Hematopoietic multipotent progenitor cell treated with erythropoietin and hydrocortisone succinate and interleukin-3 and kit ligand, for 17 days (in vitro differentiated cells): ENCODE measurements at regions not wholly inside any gene's neighbourhood (a gene's known extent, or its start where the extent isn't known, plus 50 kb on each side); places are given as distances from the start of the nearest gene placed in this dataset.
"Not testable (repeated sequence)": the region's sequence is repeated elsewhere in the genome, so short reads cannot be mapped to it uniquely, and the experiment has no call there.

ENCODE experiments used
- DNase-seq: peaks from one replicate; pipeline ENCODE4 v3.0.0-alpha.2; 2015; ENCODE audit warnings: low spot score

DNA sequence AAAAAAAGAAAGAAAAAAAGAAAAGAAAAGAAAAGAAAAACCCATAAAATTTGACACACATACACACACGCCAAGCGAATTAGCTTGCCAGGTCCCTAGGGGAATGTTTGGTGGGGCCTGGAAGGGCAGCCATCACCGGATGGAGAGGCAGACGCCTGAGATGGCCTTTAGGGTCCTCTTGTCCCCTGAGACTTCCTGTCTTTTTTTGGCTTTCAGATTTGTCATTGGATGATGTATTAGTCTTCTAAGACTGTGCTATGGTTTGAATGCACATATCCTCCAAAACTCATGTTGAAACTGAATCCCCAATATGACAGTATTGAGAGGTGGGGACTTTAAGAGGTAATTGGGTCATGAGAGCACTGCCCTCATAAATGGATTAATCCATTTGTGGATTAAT is 211.8 kb downstream of the TOMM20 start:
- no peak for DNase-seq

DNA sequence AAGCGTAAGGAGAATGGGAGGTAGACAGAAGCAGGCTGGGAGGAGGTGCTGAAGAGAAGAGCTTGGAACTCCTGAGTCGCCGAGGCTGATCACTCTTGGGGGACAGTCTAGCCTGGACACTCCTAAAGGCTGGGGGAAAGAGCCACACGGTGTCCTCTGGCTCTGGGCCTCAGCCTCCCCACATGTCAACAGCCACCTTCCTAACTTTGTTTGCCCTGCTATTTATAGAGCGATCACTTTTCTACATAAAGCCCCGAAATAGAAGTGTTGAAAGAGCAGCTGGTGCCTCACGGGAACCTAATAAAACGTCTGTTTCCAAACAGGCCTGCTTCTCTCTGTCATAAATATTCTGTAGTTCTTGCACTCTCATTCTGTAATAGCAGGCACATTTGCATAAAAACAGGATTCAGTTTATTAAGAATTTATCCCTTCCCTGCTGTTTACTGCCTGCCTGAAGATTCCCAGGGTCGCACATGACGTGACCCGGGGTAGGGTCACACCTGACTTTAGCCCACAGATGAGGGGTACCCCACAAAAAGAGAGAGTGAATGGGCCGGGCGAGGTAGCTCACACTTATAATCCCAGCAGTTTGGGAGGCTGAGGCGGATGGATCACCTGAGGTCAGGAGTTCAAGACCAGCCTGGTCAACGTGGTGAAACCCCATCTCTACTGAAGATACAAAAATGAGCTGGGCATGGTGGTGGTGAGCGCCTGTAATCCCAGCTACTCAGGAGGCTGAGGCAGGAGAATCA is 212.5 kb downstream of the TOMM20 start:
- no peak for DNase-seq

DNA sequence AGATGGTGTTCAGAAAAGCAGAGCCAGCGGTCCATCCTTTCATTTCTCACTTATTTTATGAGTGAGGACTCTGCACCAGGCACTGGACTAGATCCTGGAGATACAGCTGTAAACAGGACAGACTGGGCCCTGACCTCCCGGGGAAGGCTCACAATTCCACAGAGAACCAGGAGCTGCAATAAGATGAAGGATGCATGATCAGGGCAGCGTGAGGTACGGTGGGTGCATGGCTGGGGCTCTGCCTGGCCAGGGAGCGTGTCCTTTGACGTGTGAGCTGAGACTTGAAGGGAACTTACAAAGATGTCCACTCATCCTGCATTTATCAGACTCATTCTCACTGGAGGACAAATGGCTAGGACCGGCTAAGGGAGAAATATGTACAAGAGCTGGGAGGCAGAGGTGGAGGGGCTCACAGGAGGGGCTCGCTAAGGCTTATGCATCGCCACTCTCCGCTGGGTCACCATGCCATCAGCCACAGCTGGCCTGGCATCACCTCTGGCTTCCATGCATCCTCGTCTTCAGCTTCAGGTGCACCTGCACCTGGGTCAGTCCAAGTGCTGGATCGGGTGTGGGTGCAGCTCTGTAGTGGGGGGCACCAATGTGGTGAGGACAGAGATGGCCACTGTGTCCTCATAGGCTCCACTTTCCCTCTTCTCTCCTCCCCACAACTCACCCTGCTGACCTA is 213.9 kb downstream of the TOMM20 start:
- DNase-seq = no peak

DNA sequence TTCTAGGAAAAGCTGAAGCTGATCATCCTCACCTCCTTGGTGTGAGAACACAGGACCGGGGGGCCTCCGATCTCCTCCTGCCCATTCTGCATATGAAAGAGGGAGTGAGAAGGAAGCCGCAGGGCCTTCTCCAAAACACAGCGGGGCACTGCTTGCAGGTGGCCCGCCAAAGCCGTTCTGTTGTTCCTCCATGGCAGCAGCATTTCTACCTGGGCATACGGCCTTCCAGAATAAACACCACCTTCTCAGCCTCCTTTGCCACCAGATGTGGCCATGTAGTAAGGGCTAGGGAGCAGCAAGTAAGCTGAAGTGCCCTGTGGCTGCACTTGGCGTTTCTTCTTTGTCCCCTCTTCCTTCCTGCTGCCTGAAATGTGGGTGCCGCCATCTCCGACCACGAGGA is 214.9 kb downstream of the TOMM20 start:
- no peak for DNase-seq

DNA sequence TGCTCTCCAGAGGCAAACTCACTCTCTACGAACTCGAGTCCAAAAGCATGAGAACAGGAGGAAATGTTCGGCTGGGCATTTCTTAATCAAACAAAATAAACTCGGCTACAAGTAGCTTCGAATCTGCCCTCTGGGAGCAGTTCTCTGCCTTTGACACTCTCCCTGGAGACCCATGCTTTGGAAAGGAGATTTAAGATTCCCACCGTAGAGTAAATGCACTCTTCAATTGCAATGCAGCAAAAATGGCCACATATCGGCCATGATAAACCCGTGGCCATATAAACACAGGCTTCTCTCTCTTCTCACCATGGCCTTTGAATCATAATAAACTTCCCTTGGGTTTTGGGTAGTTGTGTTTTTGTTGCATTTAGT is 215.4 kb downstream of the TOMM20 start:
- DNase-seq = no peak

DNA sequence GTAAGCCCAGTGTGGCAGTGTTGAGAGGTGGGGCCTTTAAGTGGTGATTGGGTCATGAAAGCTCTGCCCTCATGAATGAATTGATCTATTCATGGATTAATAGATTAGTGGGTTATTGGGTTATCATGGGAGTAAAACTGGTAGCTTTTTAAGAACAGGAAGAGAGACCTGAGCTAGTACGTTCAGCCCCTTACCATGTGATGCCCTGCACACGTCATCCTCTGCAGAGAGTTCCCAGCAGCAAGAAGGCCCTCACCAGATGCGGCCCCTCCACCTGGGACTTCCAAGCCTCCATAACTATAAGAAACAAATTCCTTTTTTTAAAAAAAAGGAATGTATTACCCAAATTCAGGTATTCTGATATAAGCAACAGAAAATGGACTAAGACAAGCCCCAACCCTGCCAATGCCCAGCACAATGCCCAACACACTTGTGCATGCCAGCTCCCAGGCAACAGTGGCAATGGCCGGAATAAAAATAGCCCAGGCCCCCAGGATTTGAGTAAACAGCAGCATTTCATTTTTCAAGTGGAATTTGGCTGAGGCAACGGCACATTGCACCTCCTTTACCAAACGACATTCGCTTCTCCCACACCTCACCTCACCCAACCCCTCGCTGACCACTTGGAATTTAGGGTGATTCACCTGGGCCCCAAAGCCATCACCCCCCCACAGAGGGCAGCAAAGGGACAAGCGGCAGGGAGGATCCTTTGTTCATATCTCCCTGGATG is 215.9 kb downstream of the TOMM20 start:
- no peak for DNase-seq

DNA sequence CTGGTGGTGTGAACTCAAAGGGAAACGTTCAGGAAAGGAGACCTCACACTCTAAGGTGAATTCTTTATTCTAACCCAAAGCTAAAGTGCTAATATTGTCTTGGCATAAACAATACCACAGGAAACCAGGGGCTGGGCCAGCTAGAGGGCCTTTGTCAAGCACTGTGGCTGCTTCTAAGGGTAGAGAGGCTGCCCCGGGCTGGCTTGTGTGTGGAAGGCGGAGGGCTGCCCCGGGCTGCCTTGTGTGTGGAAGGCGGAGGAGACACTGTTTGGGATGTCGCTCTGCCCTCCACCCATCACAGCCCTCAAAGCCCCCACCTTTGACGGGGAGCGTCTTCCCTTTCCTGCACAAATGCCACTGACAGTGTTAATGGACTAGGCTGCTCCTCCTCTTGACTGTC is 216.8 kb downstream of the TOMM20 start:
- DNase-seq = no peak

DNA sequence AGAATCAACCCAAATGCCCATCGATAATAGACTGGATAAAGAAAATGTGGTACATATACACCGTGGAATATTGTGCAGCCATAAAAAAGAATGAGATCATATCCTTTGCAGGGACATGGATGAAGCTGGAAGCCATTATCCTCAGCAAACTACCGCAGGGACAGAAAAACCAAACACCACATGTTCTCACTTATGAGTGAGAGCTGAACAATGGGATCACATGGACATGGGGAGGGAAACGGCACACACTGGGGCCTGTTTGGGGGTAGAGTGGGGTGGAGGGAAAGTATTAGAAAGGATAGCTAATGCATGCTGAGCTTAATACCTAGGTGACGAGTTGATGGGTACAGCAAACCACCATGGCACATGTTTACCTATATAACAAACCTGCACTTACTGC is 217.5 kb downstream of the TOMM20 start:
- DNase-seq = not testable (repeated sequence)

DNA sequence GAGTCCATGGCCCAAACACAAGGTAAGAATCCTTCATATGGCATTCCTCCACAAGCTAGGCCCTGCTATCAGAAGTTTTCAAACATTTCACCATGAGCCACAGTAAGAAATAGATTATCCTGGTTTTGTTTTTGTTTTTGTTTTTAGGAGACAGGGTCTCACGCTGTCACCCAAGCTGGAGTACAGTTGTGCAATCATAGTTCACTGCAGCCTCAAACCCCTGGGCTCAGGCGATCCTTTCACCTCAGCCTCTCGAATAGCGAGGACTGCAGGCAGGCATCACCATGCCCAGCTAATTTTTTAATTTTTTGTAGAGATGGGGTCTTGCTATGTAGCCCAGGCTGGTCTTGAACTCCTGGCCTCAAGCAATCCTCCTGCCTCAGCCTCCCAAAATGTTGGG is 218.8 kb downstream of the TOMM20 start:
- no peak for DNase-seq

DNA sequence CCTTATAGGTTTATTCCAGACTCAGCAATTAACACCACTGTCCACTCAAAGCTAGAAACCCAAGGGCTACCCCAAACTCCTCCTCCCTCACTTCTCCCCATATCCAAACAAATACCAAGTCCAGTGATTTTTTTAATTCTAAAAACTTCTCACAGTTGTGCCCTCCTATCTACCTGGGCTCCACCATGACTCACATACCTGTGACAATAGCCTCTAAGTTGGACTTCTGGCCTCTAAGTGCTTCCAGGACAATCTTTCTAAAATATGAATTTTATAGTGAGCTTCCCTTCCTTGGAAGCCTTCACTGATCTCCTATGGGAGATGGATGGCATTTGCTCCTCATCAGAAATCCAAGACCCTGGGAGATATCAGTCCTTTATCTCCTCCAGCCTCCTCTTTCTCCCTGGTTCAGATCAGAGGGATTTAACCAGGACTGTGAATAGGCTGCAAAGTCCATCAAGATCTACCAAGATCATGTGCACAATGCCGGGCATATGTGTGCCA is 219.3 kb downstream of the TOMM20 start:
- no peak for DNase-seq

DNA sequence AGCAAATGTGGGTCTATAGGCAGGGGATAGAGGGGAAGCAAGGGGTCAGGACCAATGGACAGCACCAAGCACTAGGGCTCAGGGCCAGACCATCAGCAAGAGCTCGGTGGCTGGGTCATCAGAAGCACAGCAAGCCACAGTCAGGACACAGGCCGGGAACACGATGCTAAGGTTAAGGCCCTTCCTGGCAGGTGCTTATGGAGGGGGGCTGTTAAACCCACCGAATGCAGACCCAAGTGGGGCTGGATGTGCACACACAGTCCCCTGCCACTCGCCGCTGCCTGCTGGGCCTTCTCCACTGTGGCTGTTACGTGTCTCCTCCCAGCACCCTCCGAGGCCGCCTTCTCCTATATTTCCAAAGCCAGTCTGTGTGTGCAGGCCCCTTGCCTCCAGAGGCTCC is 220.1 kb downstream of the TOMM20 start:
- DNase-seq = no peak

DNA sequence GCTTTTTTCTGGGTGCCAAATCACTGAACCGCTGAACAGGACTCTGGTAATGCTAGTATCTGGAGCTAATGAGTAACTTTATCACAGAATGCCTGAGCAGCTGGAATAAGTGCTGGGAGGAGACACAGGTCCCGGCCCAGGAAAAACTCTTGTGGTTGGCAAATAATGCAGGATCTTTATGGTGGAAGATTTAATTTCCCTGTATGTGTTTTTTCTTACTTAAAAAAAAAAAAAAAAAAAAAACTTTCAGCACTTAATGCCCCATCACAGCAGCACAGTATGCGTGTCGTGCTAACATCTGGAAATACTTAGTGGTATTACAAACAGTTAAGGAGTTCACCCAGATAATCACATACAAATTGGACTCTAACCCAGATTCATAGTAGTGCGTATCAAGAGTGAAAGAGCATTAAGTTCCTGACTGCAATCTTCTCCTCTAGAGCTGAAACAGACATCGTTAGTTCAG is 220.7 kb downstream of the TOMM20 start:
- no peak for DNase-seq

DNA sequence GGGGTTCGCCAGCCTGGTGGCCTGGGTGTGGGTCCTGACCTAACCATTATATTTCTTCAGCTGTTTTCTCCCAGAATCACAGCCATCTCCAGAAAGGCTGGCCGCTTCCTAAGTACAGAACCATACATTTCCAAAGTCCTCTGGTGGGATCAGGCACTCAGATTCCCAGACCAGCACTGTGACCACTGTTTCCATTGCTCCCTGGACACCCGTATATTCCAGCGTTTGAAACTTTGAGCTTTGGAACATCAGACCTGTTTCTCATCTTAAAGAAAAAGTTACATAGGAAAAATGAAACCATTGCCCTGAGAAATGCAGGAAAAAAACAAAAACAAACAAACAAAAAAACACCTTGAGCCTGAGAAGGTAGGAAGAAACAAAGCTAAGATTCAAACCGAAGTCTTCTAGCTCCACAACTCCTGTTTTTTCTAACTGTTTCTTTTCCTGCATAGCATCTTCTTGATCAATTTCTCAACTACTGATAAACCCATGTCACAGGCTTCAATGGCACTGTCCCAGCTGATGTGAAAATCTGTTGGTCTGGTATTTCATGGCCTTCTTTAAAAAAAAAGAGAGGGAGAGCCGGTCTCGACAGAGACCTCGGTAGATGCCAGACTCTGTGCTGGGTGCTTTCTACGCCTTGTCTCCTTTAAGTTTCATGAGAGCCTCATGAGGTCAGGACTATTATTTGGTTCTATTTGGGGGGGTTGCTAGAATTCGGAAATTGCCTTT is 221.3 kb downstream of the TOMM20 start:
- no peak for DNase-seq

DNA sequence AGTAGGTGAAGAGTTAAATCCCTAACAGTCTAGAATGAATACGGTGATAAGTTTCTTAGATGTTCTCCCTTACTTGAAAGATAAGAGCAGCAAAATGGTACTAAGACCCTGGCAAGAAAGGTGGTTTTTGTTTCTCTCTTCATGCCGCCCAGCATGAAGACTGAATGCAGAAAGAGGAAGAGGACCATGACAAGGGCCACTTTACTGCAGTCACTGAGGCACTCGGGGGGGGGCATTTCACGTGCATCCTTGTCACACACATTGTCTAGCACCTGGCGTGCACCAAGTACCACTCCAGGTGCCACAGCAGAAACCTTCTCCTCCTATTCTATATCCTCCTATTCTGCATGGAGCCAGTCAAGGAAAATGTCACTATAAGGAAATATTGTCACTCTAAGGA is 222.0 kb downstream of the TOMM20 start:
- no peak for DNase-seq

DNA sequence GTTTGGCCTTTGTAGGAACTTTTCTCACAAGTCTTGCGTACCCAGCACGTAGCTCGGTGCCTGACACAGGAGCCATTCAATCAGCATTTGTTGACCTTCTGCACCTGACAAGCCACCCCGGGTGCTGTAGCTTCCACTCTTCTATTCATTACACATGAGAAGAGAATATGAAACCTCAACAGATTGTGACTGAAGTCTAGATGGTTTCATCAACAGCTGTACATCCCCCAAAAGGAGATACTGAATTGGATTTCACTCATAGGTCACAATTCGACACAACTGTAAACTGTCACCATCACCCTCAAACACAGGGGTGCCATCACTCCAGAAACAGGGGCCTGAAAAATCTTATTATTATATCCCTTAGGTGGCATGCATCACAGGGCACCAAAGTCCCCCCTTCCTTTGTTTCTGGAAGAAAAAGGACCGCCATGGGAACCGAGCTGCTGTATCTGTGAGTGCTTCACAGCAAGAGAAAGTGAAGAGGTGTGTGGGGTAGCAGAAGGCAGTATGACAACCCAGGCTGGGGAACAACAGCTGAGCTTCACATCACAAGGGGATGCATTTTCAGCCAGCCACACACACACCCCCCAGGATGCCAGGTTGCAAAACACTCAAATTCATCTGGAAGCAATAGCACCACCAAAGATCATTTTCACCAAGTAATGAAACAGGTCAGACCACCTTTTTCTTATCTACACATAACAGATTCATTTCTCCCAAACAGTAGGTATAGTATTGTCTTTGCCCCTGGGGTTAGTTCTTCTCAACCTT is 225.7 kb downstream of the TOMM20 start:
- DNase-seq = no peak

DNA sequence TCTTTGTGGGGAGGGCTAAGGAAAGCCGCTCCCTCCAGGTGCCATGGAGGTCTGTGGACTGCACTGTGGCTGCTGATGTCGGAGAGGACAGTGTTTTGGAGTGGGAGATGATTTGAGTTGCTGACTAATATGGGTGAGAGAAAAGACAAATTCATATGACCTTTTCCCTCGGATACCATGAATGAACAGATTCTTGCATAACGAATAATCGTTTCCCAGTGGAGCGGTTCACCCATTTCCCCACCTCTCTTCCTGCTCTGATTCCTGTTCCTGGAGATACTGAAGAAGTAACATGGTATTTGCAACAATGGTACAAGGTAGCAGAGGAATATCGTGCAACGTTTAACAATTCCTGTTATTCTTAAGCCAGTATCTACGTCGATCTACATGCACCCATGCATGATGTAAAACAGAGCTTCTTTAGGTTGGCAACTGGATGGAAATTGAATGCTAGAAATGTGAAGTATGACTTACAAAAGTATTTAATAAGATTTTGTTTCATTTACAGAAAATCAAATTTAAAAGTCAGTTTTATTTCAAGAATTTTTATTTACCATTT is 227.1 kb downstream of the TOMM20 start:
- DNase-seq = no peak

DNA sequence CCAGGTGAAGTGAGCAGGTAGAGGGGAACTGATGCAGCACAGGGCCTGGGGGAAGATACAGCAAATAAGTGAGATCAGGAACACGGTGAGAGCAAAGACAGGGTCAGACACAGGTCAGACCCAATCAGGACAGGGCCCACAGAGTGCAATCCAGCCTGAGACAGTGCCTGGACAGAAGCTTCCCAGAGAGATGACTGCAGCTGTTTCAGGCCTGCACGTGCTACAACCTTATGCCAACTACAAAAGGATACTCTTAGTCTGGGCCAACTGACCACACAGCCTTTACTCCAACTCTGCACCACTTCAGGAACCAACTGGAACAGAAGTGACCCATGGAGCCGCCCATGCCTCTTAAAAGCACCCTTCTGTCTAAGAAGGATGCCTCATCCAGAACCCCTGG is 228.0 kb downstream of the TOMM20 start:
- no peak for DNase-seq

DNA sequence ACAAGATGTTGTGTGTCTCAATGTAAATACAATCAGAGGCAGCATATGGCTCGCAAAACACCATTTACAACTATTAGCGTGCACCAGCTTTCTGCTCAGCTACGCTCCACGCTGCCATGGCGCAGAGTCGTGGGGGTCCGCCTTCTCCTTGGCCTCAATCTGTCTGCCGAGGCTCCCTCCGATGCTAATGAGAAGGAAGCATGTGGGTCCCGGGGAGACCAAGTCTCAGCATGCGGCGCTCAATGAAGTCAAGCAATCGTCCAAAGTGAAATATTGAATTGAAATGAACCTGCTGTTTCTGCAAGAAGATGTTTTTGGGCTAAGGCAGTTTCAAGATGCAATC is 228.9 kb downstream of the TOMM20 start:
- no peak for DNase-seq

DNA sequence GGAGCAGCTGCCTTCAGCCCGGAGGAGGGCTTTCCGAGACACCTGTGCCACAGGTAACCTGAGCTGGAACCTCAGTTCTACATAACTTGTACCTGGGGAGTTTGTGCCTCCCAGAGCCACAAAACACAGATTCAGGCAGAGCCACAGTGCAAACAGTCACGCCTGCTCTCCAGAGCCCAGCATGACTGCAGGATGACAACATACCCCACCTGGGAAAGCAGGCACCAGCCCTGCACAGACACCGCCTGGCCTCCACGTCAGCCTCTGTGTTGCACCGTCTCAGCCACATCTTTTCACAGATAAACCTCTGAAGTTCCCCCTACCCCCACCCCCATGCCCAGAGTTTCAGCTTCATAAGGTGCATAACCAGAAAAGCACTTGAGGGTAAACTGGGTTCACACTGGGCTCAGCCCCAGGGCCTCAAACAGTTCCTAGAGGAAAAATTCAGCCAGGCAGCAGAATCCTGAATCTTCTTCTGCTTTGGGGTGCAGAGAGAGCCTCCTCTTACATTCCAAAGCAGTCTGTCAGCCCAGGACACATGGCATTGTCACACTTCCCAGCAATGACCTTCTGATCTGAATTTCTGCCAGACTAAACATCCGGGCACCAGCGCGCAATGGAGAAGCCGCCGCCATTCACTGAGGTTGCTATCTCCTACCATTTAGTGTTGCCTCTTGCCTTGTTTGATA is 229.5 kb downstream of the TOMM20 start:
- DNase-seq = no peak

DNA sequence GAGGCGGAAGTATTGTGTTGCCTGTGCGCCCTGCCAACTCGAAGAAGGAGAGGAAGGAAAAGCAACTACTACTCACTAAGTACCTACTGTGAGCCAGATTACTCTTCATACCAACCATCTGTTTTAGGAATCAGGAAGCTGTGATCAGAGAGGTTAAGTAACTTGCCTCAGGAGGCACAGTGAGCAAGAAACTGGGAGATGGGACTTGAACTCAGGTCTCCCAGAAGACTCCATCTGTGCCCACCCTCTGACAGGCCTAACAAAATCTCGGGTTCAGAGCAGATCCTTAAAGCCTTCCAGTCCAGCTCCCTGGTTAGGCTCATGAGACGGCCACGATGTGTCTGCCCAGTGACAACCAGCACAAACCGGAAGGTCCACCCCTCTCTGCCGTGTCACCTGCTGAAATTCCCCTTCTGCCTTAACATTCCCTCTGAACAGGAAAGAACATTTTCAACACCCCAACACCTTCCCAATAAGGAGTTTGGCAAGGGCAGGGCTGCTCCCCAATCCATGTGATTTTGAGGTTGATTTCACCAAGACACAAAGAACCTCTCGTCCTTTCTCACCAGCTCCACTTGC is 230.1 kb downstream of the TOMM20 start:
- DNase-seq = no peak
